Endothelial cell (in vitro differentiated cells): ENCODE measurements at regions not wholly inside any gene's neighbourhood (a gene's known extent, or its start where the extent isn't known, plus 50 kb on each side); places are given as distances from the start of the nearest gene placed in this dataset.

Experiments
- DNase-seq: peaks from one replicate; pipeline ENCODE4 v3.0.0; 2021; ENCODE audit warnings: low spot score
- H3K27ac Mint-ChIP-seq: one replicate; pipeline ENCODE4 v1.8.0; 2021; ENCODE audit warnings: mixed read lengths, inconsistent platforms; ENCODE audit not compliant: unreplicated experiment
- H3K27me3 Mint-ChIP-seq: one replicate; pipeline ENCODE4 v1.8.0; 2021; ENCODE audit warnings: mild to moderate bottlenecking, moderate library complexity, mixed read lengths, inconsistent platforms; ENCODE audit not compliant: unreplicated experiment
- H3K36me3 Mint-ChIP-seq: one replicate; pipeline ENCODE4 v1.8.0; 2021; ENCODE audit warnings: mild to moderate bottlenecking, low read depth, mixed read lengths, inconsistent platforms; ENCODE audit not compliant: unreplicated experiment
- H3K4me1 Mint-ChIP-seq: one replicate; pipeline ENCODE4 v1.8.0; 2021; ENCODE audit warnings: mild to moderate bottlenecking, mixed read lengths, inconsistent platforms; ENCODE audit not compliant: unreplicated experiment
- H3K4me3 Mint-ChIP-seq: one replicate; pipeline ENCODE4 v1.8.0; 2021; ENCODE audit warnings: mild to moderate bottlenecking, mixed read lengths, inconsistent platforms; ENCODE audit not compliant: unreplicated experiment
- H3K9me3 Mint-ChIP-seq: one replicate; pipeline ENCODE4 v1.8.0; 2021; ENCODE audit warnings: mixed read lengths, inconsistent platforms; ENCODE audit not compliant: unreplicated experiment
- CTCF ChIP-seq: fragments of 200-600 bp; sonication (generic); IDR thresholded peaks from one replicate; pipeline ENCODE4 v1.5.0; 2021; ENCODE audit warnings: antibody characterized with exemption; ENCODE audit not compliant: unreplicated experiment

GRCh38 chr3:36248374-36248773 lies 131.9 kb upstream of the STAC start:
- no peaks in the 10 kb centered on the region for H3K4me1 Mint-ChIP-seq
- no peak for DNase-seq
- no peak for TF ChIP-seq CTCF
- no peaks in the 10 kb centered on the region for H3K36me3 Mint-ChIP-seq
- H3K27ac Mint-ChIP-seq: no peak overlapping the region
- H3K4me3 Mint-ChIP-seq: no peak overlapping the region
- no peaks in the 10 kb centered on the region for H3K27me3 Mint-ChIP-seq
- H3K9me3 Mint-ChIP-seq: no peaks in the 10 kb centered on the region

GRCh38 chr3:36250191-36250590 lies 130.1 kb upstream of the STAC start:
- H3K27ac Mint-ChIP-seq: no peak overlapping the region
- no peak for DNase-seq
- no peak for TF ChIP-seq CTCF
- no peaks in the 10 kb centered on the region for H3K4me1 Mint-ChIP-seq
- no peaks in the 10 kb centered on the region for H3K9me3 Mint-ChIP-seq
- no peaks in the 10 kb centered on the region for H3K36me3 Mint-ChIP-seq
- H3K27me3 Mint-ChIP-seq: no peaks in the 10 kb centered on the region
- no peak overlapping the region for H3K4me3 Mint-ChIP-seq

GRCh38 chr3:36257158-36257852 lies 123.0 kb upstream of the STAC start:
- DNase-seq: no peak
- Mint-ChIP-seq H3K9me3 (no peaks in the 10 kb centered on the region), H3K27me3 (no peaks in the 10 kb centered on the region), H3K4me1 (no peaks in the 10 kb centered on the region), H3K27ac (no peak overlapping the region), H3K36me3 (no peaks in the 10 kb centered on the region), H3K4me3 (no peak overlapping the region)
- no peak for TF ChIP-seq CTCF

- no peaks in the 10 kb centered on the region for H3K27me3 Mint-ChIP-seq
- H3K9me3 Mint-ChIP-seq: no peaks in the 10 kb centered on the region
- no peak overlapping the region for H3K27ac Mint-ChIP-seq
- H3K36me3 Mint-ChIP-seq: no peaks in the 10 kb centered on the region
- no peak overlapping the region for H3K4me3 Mint-ChIP-seq
- DNase-seq: no peak
- no peak for TF ChIP-seq CTCF
- H3K4me1 Mint-ChIP-seq: no peaks in the 10 kb centered on the region
Measured at GRCh38 chr3:36258421-36258820, 121.9 kb upstream of the STAC start.

- DNase-seq: no peak
- Mint-ChIP-seq H3K9me3 (no peaks in the 10 kb centered on the region), H3K27ac (no peak overlapping the region), H3K27me3 (no peaks in the 10 kb centered on the region), H3K4me1 (no peaks in the 10 kb centered on the region), H3K4me3 (no peak overlapping the region), H3K36me3 (no peaks in the 10 kb centered on the region)
- TF ChIP-seq CTCF: no peak
Measured at GRCh38 chr3:36259580-36259979, 120.7 kb upstream of the STAC start.
